Endothelial cell of umbilical vein (primary cell): ENCODE measurements at regions not wholly inside any gene's neighbourhood (a gene's known extent, or its start where the extent isn't known, plus 50 kb on each side); places are given as distances from the start of the nearest gene placed in this dataset.

Experiments
- BruUV-seq: library from RNA; stranded (reverse); fragments of 400-500 nt; replicated peaks from 2 replicates; lab custom pipeline; 2021; lab: Mats Ljungman, UMichigan
- CTCF ChIA-PET: fragments of 300-600, 350-600 bp; sonication (Branson Sonifier 250); formaldehyde crosslinking; loops from one replicate; lab custom pipeline; 2021; ENCODE audit warnings: antibody characterized with exemption, inconsistent platforms; lab: Charles Lee
- POLR2A ChIA-PET: fragments of 300-600, 350-600 bp; sonication (Branson Sonifier 250); formaldehyde crosslinking; loops from one replicate; lab custom pipeline; 2021; ENCODE audit warnings: antibody characterized with exemption, inconsistent platforms; lab: Charles Lee
- DNase-seq: peaks from one replicate; pipeline ENCODE4 v3.0.0-alpha.2; 2011; ENCODE audit warnings: low read depth, low spot score
- FAIRE-seq: peaks from 2 replicates; lab custom pipeline; 2011; peaks lifted over from hg19 to GRCh38; lab: Jason Lieb, UNC
- H2AFZ ChIP-seq: 2 replicates; pipeline ENCODE4 v1.6.0; 2012; ENCODE audit warnings: low read depth, low read length, control low read depth, inconsistent platforms
- H3K27ac ChIP-seq: 2 replicates; pipeline ENCODE4 v1.5.1; 2011; ENCODE audit warnings: low read depth, mild to moderate bottlenecking, control low read depth, low read length, moderate library complexity; ENCODE audit not compliant: insufficient read depth
- H3K27me3 ChIP-seq, 2 experiments: 2 replicates each; pipeline versions ENCODE4 v1.6.0 to v1.6.1; 2011; ENCODE audit warnings: low read length in 2 of 2, mixed read lengths in 1 of 2; ENCODE audit not compliant: control insufficient read depth in 2 of 2, insufficient read depth in 2 of 2
- H3K36me3 ChIP-seq, 2 experiments: 2 replicates in 1 of 2; 3 replicates in 1 of 2; pipeline ENCODE4 v1.5.1; 2011; ENCODE audit warnings: low read length in 2 of 2, mild to moderate bottlenecking in 1 of 2, moderate library complexity in 1 of 2; ENCODE audit not compliant: control insufficient read depth in 2 of 2, insufficient read depth in 2 of 2; ENCODE audit errors: extremely low read depth in 1 of 2
- H3K4me1 ChIP-seq: 3 replicates; pipeline ENCODE4 v1.5.1; 2011; ENCODE audit warnings: mild to moderate bottlenecking, low read length; ENCODE audit not compliant: control insufficient read depth, insufficient read depth; ENCODE audit errors: extremely low read depth
- H3K4me2 ChIP-seq: 2 replicates; pipeline ENCODE4 v1.6.1; 2011; ENCODE audit warnings: low read length, control low read depth, mixed read lengths; ENCODE audit not compliant: insufficient read depth
- H3K4me3 ChIP-seq, 3 experiments: fragments of 200-600 bp in 1 of 3; sonication (generic), shearing (Covaris generic) in 1 of 3; replicated peaks in 1 of 3; 2 replicates each; pipeline ENCODE4 v1.5.1; 2011 to 2016; ENCODE audit warnings: control low read depth in 3 of 3, low read length in 3 of 3, mild to moderate bottlenecking in 2 of 3, inconsistent platforms in 1 of 3, low read depth in 1 of 3, moderate library complexity in 1 of 3; ENCODE audit not compliant: insufficient read depth in 1 of 3
- H3K79me2 ChIP-seq: 2 replicates; pipeline ENCODE4 v1.6.0; 2012; ENCODE audit warnings: low read length, inconsistent platforms; ENCODE audit not compliant: control insufficient read depth, insufficient read depth
- H3K9ac ChIP-seq: replicated peaks from 2 replicates; pipeline ENCODE3; 2011; ENCODE audit warnings: low read length, control low read depth; ENCODE audit not compliant: insufficient read depth; ENCODE audit errors: extremely low read depth
- H3K9me1 ChIP-seq: replicated peaks from 3 replicates; pipeline ENCODE4 v1.6.0; 2011; ENCODE audit warnings: mild to moderate bottlenecking, low read length; ENCODE audit not compliant: control insufficient read depth, insufficient read depth; ENCODE audit errors: extremely low read depth
- H3K9me3 ChIP-seq: replicated peaks from 2 replicates; pipeline ENCODE4 v1.5.1; 2012; ENCODE audit warnings: low read length, inconsistent platforms; ENCODE audit not compliant: control insufficient read depth, insufficient read depth
- H4K20me1 ChIP-seq: replicated peaks from 2 replicates; pipeline ENCODE3; 2011; ENCODE audit warnings: mild to moderate bottlenecking, low read length; ENCODE audit not compliant: control insufficient read depth, insufficient read depth; ENCODE audit errors: extremely low read depth
- CTCF ChIP-seq, 2 donors: IDR thresholded peaks; 1 replicate in 1 of 2; 2 replicates in 1 of 2; pipeline ENCODE4 v1.5.1; 2011; ENCODE audit warnings: low read length in 2 of 2, mild to moderate bottlenecking in 2 of 2, moderate library complexity in 2 of 2, control low read depth in 1 of 2, inconsistent platforms in 1 of 2, low read depth in 1 of 2; ENCODE audit not compliant: insufficient read depth in 1 of 2; ENCODE audit errors: extremely low read depth in 1 of 2
- EZH2 ChIP-seq: IDR thresholded peaks from 2 replicates; pipeline ENCODE4 v1.6.1; 2012; ENCODE audit warnings: borderline replicate concordance, low read depth, mild to moderate bottlenecking, moderate library complexity, low read length, inconsistent platforms; ENCODE audit not compliant: severe bottlenecking
- FOS ChIP-seq: IDR thresholded peaks from 2 replicates; pipeline ENCODE4 v1.6.1; 2011; ENCODE audit warnings: mild to moderate bottlenecking, low read length, moderate library complexity, borderline replicate concordance; ENCODE audit not compliant: insufficient read depth
- GATA2 ChIP-seq: IDR thresholded peaks from 2 replicates; pipeline ENCODE4 v1.7.0; 2011; ENCODE audit warnings: low read depth, mild to moderate bottlenecking, moderate library complexity, mixed read lengths, low read length; ENCODE audit not compliant: insufficient read length, insufficient read depth
- JUN ChIP-seq: IDR thresholded peaks from 2 replicates; pipeline ENCODE4 v1.6.1; 2011; ENCODE audit warnings: borderline replicate concordance, low read depth; ENCODE audit not compliant: insufficient read length, insufficient read depth
- POLR2A ChIP-seq: IDR thresholded peaks from 2 replicates; pipeline ENCODE4 v1.6.1; 2012; ENCODE audit warnings: low read depth, mild to moderate bottlenecking, control low read depth, low read length
- POLR2AphosphoS5 ChIP-seq: IDR thresholded peaks from 2 replicates; pipeline ENCODE4 v1.6.1; 2012; ENCODE audit warnings: low read depth, mild to moderate bottlenecking, control low read depth, low read length, moderate library complexity; ENCODE audit not compliant: insufficient read depth
- dilution Hi-C: fragments of 300-500 bp; cut with MboI; formaldehyde crosslinking; loops from one replicate; pipeline ENCODE4 v1.15.0; 2019; ENCODE audit warnings: low sequenced_read_pairs; ENCODE audit not compliant: extremely low pct_ligation_motif_present
- intact Hi-C: fragments of 100-400 bp; cut with micrococcal nuclease; formaldehyde crosslinking; loops from one replicate; pipeline ENCODE4 v1.10.0; 2022

GRCh38 chr18:43855376-43855775 lies 578.1 kb upstream of the SYT4 start:
- no peak for FAIRE-seq
- H3K27ac ChIP-seq = no peak overlapping the region
- dilution Hi-C loops (no loop called here), intact Hi-C loops (no loop called here)
- H3K9me3 ChIP-seq = no peaks in the 10 kb centered on the region
- no peak overlapping the region for H3K4me3 ChIP-seq
- no peak overlapping the region for H3K4me2 ChIP-seq
- no TSS peak for BruUV-seq
- no peaks in the 10 kb centered on the region for H3K79me2 ChIP-seq
- no peak overlapping the region for H3K9ac ChIP-seq
- ChIA-PET CTCF (no interaction called here), POLR2A (no interaction called here)
- H3K36me3 ChIP-seq = no peaks in the 10 kb centered on the region
- no peak for DNase-seq
- no peaks in the 10 kb centered on the region for H4K20me1 ChIP-seq
- H3K9me1 ChIP-seq = no peaks in the 10 kb centered on the region
- no peaks in the 10 kb centered on the region for H3K27me3 ChIP-seq
- no peaks in the 10 kb centered on the region for H3K4me1 ChIP-seq
- H2AFZ ChIP-seq = no peak overlapping the region
- TF ChIP-seq JUN (no peak), POLR2AphosphoS5 (no peak), FOS (no peak)

- FAIRE-seq (no peak), DNase-seq (no peak)
- Histone ChIP-seq H3K4me1 (no peaks in the 10 kb centered on the region), H3K27me3 (no peaks in the 10 kb centered on the region), H2AFZ (no peak overlapping the region), H3K9ac (no peak overlapping the region), H3K79me2 (no peaks in the 10 kb centered on the region), H3K4me3 (no peak overlapping the region), H3K36me3 (no peaks in the 10 kb centered on the region), H3K4me2 (no peak overlapping the region), H3K27ac (no peak overlapping the region), H3K9me1 (no peaks in the 10 kb centered on the region), H3K9me3 (no peaks in the 10 kb centered on the region), H4K20me1 (no peaks in the 10 kb centered on the region)
- ChIA-PET CTCF (no interaction called here), POLR2A (no interaction called here)
- intact Hi-C loops = no loop called here
- dilution Hi-C loops = no loop called here
- no TSS peak for BruUV-seq
- TF ChIP-seq GATA2 (no peak), CTCF (IDR thresholded peaks at IDR 0.05; ENCODE audit: extremely low read depth in 1 of 2, insufficient read depth in 1 of 2, low read depth in 1 of 2, low read length in 2 of 2) (no peak), POLR2AphosphoS5 (no peak), JUN (no peak), POLR2A (no peak), EZH2 (no peak)
These were observed 585.9 kb upstream of the SYT4 start for GRCh38 chr18:43863180-43863579.
